Ascending aorta (tissue), 2 donors: ENCODE measurements at regions not wholly inside any gene's neighbourhood (a gene's known extent, or its start where the extent isn't known, plus 50 kb on each side); places are given as distances from the start of the nearest gene placed in this dataset.

Experiments used
- DNase-seq, 2 donors: peaks; one replicate each; pipeline ENCODE4 v3.0.0-alpha.2; 2019; ENCODE audit warnings: low spot score in 2 of 2
- H3K27ac ChIP-seq, 2 donors: fragments of 200-600 bp; sonication (generic); one replicate each; pipeline ENCODE4 v1.5.1; 2016 to 2017; ENCODE audit warnings: mild to moderate bottlenecking in 1 of 2
- H3K27me3 ChIP-seq: fragments of 200-600 bp; sonication (generic); one replicate; pipeline ENCODE4 v1.5.1; 2017
- H3K36me3 ChIP-seq, 2 donors: fragments of 200-600 bp; sonication (generic); one replicate each; pipeline ENCODE4 v1.5.1; 2016
- H3K4me1 ChIP-seq, 2 donors: fragments of 200-600 bp; sonication (generic); one replicate each; pipeline ENCODE4 v1.5.1; 2016 to 2017; ENCODE audit warnings: mild to moderate bottlenecking in 1 of 2
- H3K4me3 ChIP-seq, 2 donors: fragments of 200-600 bp; sonication (generic); one replicate each; pipeline ENCODE4 v1.5.1; 2016 to 2017; ENCODE audit warnings: mild to moderate bottlenecking in 1 of 2
- H3K9me3 ChIP-seq, 2 donors: fragments of 200-600 bp; sonication (generic); one replicate each; pipeline ENCODE4 v1.5.1; 2016
- intact Hi-C: fragments of 100-400 bp; cut with DNase I; formaldehyde crosslinking; loops from one replicate; pipeline ENCODE4 v1.15.1; 2023
- TF ChIP-seq, protein P1 (sequence below), 3 experiments: fragments of 200-600 bp in 2 of 3; fragments of 450-650 bp in 1 of 3; sonication (generic) in 2 of 3; IDR thresholded peaks; one replicate each; pipeline ENCODE4 v1.5.1; 2016 to 2019; ENCODE audit warnings: antibody characterized with exemption in 3 of 3, mild to moderate bottlenecking in 1 of 3, moderate library complexity in 1 of 3

DNA sequence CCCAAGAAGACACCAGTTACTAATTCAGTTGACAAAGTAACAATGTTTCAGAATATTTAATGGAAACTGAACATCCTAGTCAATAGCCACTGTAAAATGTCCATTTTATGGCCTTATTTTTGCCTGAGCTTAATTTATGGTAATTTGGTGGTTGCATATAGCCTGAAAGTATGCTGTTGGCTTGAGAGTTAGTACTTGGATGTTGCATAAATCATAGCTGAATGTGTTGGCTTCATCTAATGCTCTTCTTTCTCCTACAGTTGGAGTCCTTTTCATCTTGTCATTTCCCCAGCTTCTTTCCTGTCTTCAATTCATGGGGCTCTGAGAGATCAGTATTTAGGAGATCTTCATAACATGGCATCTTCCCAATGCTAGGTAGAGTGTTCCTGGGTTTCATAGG, 164.6 kb downstream of the MAT2B start:
- H3K27ac ChIP-seq: no peak overlapping the region
- no peak overlapping the region for H3K4me3 ChIP-seq
- no peaks in the 10 kb centered on the region for H3K9me3 ChIP-seq
- no peak for DNase-seq
- TF ChIP-seq, protein P1, sequence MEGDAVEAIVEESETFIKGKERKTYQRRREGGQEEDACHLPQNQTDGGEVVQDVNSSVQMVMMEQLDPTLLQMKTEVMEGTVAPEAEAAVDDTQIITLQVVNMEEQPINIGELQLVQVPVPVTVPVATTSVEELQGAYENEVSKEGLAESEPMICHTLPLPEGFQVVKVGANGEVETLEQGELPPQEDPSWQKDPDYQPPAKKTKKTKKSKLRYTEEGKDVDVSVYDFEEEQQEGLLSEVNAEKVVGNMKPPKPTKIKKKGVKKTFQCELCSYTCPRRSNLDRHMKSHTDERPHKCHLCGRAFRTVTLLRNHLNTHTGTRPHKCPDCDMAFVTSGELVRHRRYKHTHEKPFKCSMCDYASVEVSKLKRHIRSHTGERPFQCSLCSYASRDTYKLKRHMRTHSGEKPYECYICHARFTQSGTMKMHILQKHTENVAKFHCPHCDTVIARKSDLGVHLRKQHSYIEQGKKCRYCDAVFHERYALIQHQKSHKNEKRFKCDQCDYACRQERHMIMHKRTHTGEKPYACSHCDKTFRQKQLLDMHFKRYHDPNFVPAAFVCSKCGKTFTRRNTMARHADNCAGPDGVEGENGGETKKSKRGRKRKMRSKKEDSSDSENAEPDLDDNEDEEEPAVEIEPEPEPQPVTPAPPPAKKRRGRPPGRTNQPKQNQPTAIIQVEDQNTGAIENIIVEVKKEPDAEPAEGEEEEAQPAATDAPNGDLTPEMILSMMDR (IDR thresholded peaks at IDR 0.05): no peak
- intact Hi-C loops: no loop called here
- H3K36me3 ChIP-seq: no peaks in the 10 kb centered on the region
- H3K27me3 ChIP-seq: no peaks in the 10 kb centered on the region
- H3K4me1 ChIP-seq: no peaks in the 10 kb centered on the region

DNA sequence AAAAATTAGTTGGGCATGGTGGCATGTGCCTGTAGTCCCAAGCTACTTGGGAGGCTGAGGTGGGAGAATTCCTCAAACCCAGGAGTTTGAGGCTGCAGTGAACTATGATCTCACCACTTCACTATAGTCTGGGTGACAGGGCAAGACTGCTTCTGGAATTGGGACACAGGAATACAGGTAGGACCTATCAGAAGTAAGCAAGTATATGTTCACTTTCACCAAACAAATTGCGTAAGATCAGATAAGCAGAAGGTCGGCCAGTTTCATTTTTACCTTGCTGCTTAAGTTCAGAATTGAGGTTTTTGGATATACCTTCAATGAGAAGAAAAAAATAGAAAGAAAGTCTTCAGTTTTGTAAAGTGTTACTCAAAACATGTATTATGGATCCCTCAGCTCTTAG, 171.7 kb downstream of the MAT2B start:
- Histone ChIP-seq H3K9me3 (no peaks in the 10 kb centered on the region), H3K27ac (no peak overlapping the region), H3K4me1 (no peaks in the 10 kb centered on the region), H3K36me3 (no peaks in the 10 kb centered on the region), H3K27me3 (no peaks in the 10 kb centered on the region), H3K4me3 (no peak overlapping the region)
- intact Hi-C loops: no loop called here
- TF ChIP-seq, protein P1 (IDR thresholded peaks at IDR 0.05): no peak
- DNase-seq: no peak

DNA sequence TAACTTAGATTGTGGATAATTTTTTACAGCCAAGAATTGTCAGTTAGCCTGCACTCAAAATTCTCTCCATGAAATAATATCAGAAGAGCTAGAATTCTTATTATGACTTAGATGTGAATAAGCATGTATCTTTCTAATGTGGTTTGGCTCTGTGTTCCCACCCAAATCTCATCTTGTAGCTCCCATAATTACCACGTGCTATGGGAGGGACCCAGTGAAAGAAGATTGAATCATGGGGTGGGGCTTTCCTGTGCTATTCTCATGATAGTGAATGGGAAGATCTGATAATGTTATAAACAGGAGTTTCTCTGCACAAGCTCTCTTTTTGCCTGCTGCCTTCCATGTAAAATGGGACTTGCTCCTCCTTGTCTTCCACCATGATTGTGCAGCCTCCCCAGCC, 176.8 kb downstream of the MAT2B start:
- Histone ChIP-seq H3K27ac (no peak overlapping the region), H3K36me3 (no peaks in the 10 kb centered on the region), H3K9me3 (no peaks in the 10 kb centered on the region), H3K4me1 (no peaks in the 10 kb centered on the region), H3K27me3 (no peaks in the 10 kb centered on the region), H3K4me3 (no peak overlapping the region)
- DNase-seq: no peak
- TF ChIP-seq, protein P1 (IDR thresholded peaks at IDR 0.05): no peak
- intact Hi-C loops: no loop called here

DNA sequence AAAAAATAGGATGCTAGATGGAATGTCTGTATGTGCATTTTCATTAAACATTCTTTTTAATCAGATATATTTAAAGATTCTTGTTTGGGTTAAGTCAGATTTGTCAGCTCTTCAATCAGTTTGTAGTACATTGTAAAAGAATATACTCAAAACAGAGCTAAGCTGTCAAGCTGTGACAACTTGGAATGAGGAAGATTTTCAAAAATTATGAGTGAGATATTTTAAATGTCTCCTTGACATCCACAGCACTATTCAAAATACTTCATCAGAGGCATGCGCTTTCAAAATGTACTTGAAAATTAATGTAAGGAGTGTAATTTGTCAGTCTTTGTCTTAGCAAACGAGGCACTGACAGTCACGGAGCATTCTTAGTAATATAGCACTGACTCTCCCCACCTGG, 182.0 kb downstream of the MAT2B start:
- TF ChIP-seq, protein P1 (IDR thresholded peaks at IDR 0.05): no peak
- Histone ChIP-seq H3K9me3 (no peaks in the 10 kb centered on the region), H3K27ac (no peak overlapping the region), H3K27me3 (no peaks in the 10 kb centered on the region), H3K4me3 (no peak overlapping the region), H3K4me1 (no peaks in the 10 kb centered on the region), H3K36me3 (no peaks in the 10 kb centered on the region)
- DNase-seq: no peak
- intact Hi-C loops: no loop called here

DNA sequence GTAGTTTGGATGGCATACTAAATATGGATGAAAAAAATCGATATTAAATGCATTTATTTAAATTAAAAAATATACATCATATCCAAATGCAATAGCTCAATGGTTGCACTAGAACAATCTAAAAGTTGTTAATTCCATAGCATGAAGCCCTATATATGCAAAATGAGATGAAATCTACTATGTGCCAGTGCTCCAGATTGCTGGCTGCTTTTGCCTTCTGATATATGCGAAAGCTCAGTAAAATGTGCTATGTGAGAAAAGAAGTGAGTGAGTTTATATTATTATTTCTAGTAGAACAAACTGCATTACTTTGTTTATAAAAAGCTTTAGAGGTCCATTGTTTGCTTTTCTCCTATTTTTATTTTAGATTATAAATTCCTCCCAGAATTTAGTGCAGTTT, 186.7 kb downstream of the MAT2B start:
- intact Hi-C loops: no loop called here

More for the DNA sequence above, 186.7 kb downstream of the MAT2B start:
- DNase-seq: no peak
- Histone ChIP-seq H3K27ac (no peak overlapping the region), H3K27me3 (no peaks in the 10 kb centered on the region), H3K4me1 (no peaks in the 10 kb centered on the region), H3K4me3 (no peak overlapping the region), H3K9me3 (no peaks in the 10 kb centered on the region), H3K36me3 (no peaks in the 10 kb centered on the region)
- TF ChIP-seq, protein P1 (IDR thresholded peaks at IDR 0.05): no peak
